Thoracic aorta (tissue), 2 donors: ENCODE measurements at regions not wholly inside any gene's neighbourhood (a gene's known extent, or its start where the extent isn't known, plus 50 kb on each side); places are given as distances from the start of the nearest gene placed in this dataset.

Source experiments
- ATAC-seq: fragments of 150-250 bp; one replicate; pipeline ENCODE4 v1.8.0; 2017; ENCODE audit warnings: low read depth; ENCODE audit not compliant: insufficient number of reproducible peaks, low FRiP score
- DNase-seq: peaks from one replicate; pipeline ENCODE4 v3.0.0-alpha.2; 2020; ENCODE audit warnings: low spot score
- H3K27ac ChIP-seq, 2 donors: fragments of 200-600 bp; sonication (generic); 1 replicate in 1 of 2; 2 replicates in 1 of 2; pipeline ENCODE4 v1.5.1; 2016; ENCODE audit warnings: mild to moderate bottlenecking in 2 of 2, moderate library complexity in 2 of 2
- H3K27me3 ChIP-seq: fragments of 200-600 bp; sonication (generic); replicated peaks from 2 replicates; pipeline ENCODE4 v1.6.0; 2016; ENCODE audit warnings: mild to moderate bottlenecking; ENCODE audit not compliant: insufficient read depth
- H3K36me3 ChIP-seq: fragments of 200-600 bp; sonication (generic); one replicate; pipeline ENCODE4 v1.5.1; 2016
- H3K4me1 ChIP-seq, 2 donors: fragments of 200-600 bp; sonication (generic); 1 replicate in 1 of 2; 2 replicates in 1 of 2; pipeline versions ENCODE4 v1.5.1 to v1.6.0; 2016; ENCODE audit warnings: low read depth in 2 of 2, mild to moderate bottlenecking in 1 of 2; ENCODE audit not compliant: control insufficient read depth in 1 of 2
- H3K4me3 ChIP-seq: fragments of 200-600 bp; sonication (generic); 2 replicates; pipeline ENCODE4 v1.5.1; 2016; ENCODE audit warnings: mild to moderate bottlenecking
- H3K9me3 ChIP-seq: fragments of 200-600 bp; sonication (generic); 2 replicates; pipeline ENCODE4 v1.5.1; 2016
- CTCF ChIP-seq: fragments of 200-600 bp; sonication (generic); IDR thresholded peaks from one replicate; pipeline ENCODE4 v1.5.1; 2019; ENCODE audit warnings: antibody characterized with exemption

- Histone ChIP-seq H3K9me3 (no peaks in the 10 kb centered on the region), H3K27me3 (no peaks in the 10 kb centered on the region), H3K4me1 (no peaks in the 10 kb centered on the region), H3K36me3 (no peaks in the 10 kb centered on the region), H3K27ac (no peak overlapping the region), H3K4me3 (no peak overlapping the region)
- no peak for ATAC-seq
- no peak for TF ChIP-seq CTCF
- DNase-seq, result no peak
Measured at GRCh38 chr20:60835876-60836275, 416.2 kb upstream of the CDH4 start.

- ATAC-seq, result no peak
- H3K27me3 ChIP-seq, result no peaks in the 10 kb centered on the region
- no peaks in the 10 kb centered on the region for H3K36me3 ChIP-seq
Measured at GRCh38 chr20:60837173-60837770, 414.8 kb upstream of the CDH4 start.

GRCh38 chr20:60838297-60838696, 413.8 kb upstream of the CDH4 start:
- Histone ChIP-seq H3K4me3 (no peak overlapping the region), H3K9me3 (no peaks in the 10 kb centered on the region), H3K4me1 (no peaks in the 10 kb centered on the region), H3K27me3 (no peaks in the 10 kb centered on the region), H3K36me3 (no peaks in the 10 kb centered on the region), H3K27ac (no peak overlapping the region)
- DNase-seq (no peak), ATAC-seq (no peak)
- no peak for TF ChIP-seq CTCF

More at GRCh38 chr20:60837173-60837770, 414.8 kb upstream of the CDH4 start:
- Histone ChIP-seq H3K27ac (no peak overlapping the region), H3K4me3 (no peak overlapping the region), H3K4me1 (no peaks in the 10 kb centered on the region), H3K9me3 (no peaks in the 10 kb centered on the region)
- no peak for TF ChIP-seq CTCF
- DNase-seq, result no peak

DNA sequence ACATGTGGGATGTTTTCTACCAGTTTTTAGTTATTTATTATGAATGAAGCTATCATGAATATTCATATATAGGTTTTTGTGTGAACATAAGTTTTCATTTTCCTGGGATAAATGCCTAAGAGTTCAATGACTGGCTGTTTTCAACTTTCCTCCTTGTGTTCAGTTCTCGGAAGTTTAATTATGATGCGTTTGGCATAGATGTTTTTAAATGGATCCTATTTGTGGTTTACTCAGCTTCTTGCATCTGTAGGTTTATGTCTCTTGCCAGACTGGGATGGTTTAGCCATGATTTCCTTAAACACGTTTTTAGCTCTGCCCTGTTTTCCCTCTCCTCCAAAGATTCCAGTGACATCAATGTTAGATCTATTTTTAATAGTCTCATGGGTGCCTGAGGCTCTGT, 411.1 kb upstream of the CDH4 start:
- H3K4me1 ChIP-seq, result no peaks in the 10 kb centered on the region
- H3K36me3 ChIP-seq, result no peaks in the 10 kb centered on the region
- H3K9me3 ChIP-seq, result no peaks in the 10 kb centered on the region
- ATAC-seq (no peak), DNase-seq (no peak)
- H3K4me3 ChIP-seq, result no peak overlapping the region
- no peaks in the 10 kb centered on the region for H3K27me3 ChIP-seq
- H3K27ac ChIP-seq, result no peak overlapping the region
- no peak for TF ChIP-seq CTCF

- H3K4me1 ChIP-seq, result no peaks in the 10 kb centered on the region
- H3K4me3 ChIP-seq, result no peak overlapping the region
- TF ChIP-seq CTCF, result no peak
- no peaks in the 10 kb centered on the region for H3K36me3 ChIP-seq
- H3K27ac ChIP-seq, result no peak overlapping the region
- DNase-seq, result no peak
- no peaks in the 10 kb centered on the region for H3K9me3 ChIP-seq
- H3K27me3 ChIP-seq, result no peaks in the 10 kb centered on the region
- no peak for ATAC-seq
Measured at GRCh38 chr20:60845146-60845545, 406.9 kb upstream of the CDH4 start.
